Uterus (tissue), 2 donors: ENCODE measurements at regions not wholly inside any gene's neighbourhood (a gene's known extent, or its start where the extent isn't known, plus 50 kb on each side); places are given as distances from the start of the nearest gene placed in this dataset.

Experiments
- CTCF ChIP-seq, 4 experiments: fragments of 200-600 bp in 2 of 4; fragments of 450-650 bp in 2 of 4; sonication (generic) in 2 of 4; IDR thresholded peaks; one replicate each; pipeline ENCODE4 v1.5.1; 2016 to 2019; ENCODE audit warnings: antibody characterized with exemption in 4 of 4, mild to moderate bottlenecking in 2 of 4, moderate library complexity in 1 of 4
- POLR2A ChIP-seq, 2 donors: fragments of 450-650 bp; IDR thresholded peaks; one replicate each; pipeline ENCODE4 v1.6.1; 2016; ENCODE audit warnings: antibody characterized with exemption in 2 of 2, mild to moderate bottlenecking in 1 of 2, moderate library complexity in 1 of 2

GRCh38 chr14:87113286-87113685 lies 879.7 kb downstream of the GALC start:
- TF ChIP-seq CTCF (IDR thresholded peaks at IDR 0.05) (no peak), POLR2A (IDR thresholded peaks at IDR 0.05) (no peak)
